ENCODE measurements at regions not wholly inside any gene's neighbourhood (a gene's known extent, or its start where the extent isn't known, plus 50 kb on each side); places are given as distances from the start of the nearest gene placed in this dataset.

DNA sequence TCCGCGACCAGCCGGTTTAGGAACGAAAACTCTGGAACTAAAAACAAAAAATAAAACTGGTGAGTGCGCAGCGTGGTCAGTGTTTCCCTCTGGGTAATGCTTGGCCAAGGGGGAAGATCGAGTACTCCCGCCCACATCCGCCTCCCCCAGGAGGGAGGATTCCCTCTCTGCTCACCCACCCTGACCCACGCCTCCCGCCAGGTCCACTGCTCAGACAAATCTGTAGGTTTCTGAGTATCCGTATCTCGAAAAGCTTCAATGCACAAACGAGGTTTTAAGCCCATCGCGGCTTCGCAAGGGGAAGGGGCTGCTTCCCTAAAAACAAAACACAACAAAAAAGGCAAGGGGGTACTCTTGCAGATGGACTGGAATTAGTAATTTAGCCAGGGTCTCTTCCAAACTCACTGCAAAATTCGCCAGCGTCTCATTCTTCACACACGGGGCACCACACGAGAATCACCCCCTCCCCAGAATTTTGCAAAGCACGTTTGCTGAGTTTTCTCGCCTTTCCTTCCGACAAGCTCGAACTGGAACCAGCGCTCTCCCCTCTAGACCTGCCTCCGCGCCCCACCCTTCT is 75.2 kb downstream of the INSIG1 start:
- TF ChIP-seq CTCF (IDR thresholded peaks at IDR 0.05) (peak; percentile 10), EZH2 (IDR thresholded peaks at IDR 0.05; ENCODE audit: borderline replicate concordance, insufficient read depth, low read depth, low read length, poor library complexity, severe bottlenecking) (no peak)

Measured in B cell (primary cell).